B cell (primary cell): ENCODE measurements at regions not wholly inside any gene's neighbourhood (a gene's known extent, or its start where the extent isn't known, plus 50 kb on each side); places are given as distances from the start of the nearest gene placed in this dataset.

Source experiments
- ATAC-seq: fragments of 200-7000 bp; cut with Tn5 transposase; one replicate; pipeline ENCODE4 v1.10.0; 2021; ENCODE audit warnings: low read depth, mild to moderate bottlenecking, moderate number of reproducible peaks, moderate library complexity
- CTCF ChIA-PET: fragments of 350-600 bp; sonication (Branson Sonifier 250); formaldehyde crosslinking; loops from one replicate; lab custom pipeline; 2021; ENCODE audit warnings: antibody characterized with exemption, inconsistent platforms; lab: Charles Lee
- POLR2A ChIA-PET: fragments of 350-600 bp; sonication (Branson Sonifier 250); formaldehyde crosslinking; loops from one replicate; lab custom pipeline; 2021; ENCODE audit warnings: antibody characterized with exemption; lab: Charles Lee
- DNase-seq: peaks from one replicate; pipeline ENCODE4 v3.0.0; 2013
- H2AFZ ChIP-seq: 2 replicates; pipeline ENCODE4 v1.6.1; 2012; ENCODE audit warnings: mild to moderate bottlenecking, low read depth, low read length; ENCODE audit not compliant: insufficient read depth, poor library complexity, severe bottlenecking
- H3K27ac ChIP-seq, 2 donors: 1 replicate in 1 of 2; 2 replicates in 1 of 2; pipeline ENCODE4 v1.5.1; 2012 to 2013; ENCODE audit warnings: low read length in 2 of 2, mild to moderate bottlenecking in 2 of 2, moderate library complexity in 1 of 2
- H3K27me3 ChIP-seq, 4 experiments: fragments of 200-600 bp in 1 of 4; sonication (generic) in 1 of 4; replicated peaks in 1 of 4; 1 replicate in 2 of 4; 2 replicates in 2 of 4; pipeline versions ENCODE4 v1.6.1 to v1.7.0; 2013 to 2016; ENCODE audit warnings: low read length in 3 of 4, mild to moderate bottlenecking in 2 of 4, mixed read lengths in 1 of 4, moderate library complexity in 1 of 4; ENCODE audit not compliant: insufficient read depth in 4 of 4, control insufficient read depth in 3 of 4; ENCODE audit errors: control extremely low read depth in 1 of 4
- H3K36me3 ChIP-seq, 2 experiments: replicated peaks in 1 of 2; 1 replicate in 1 of 2; 2 replicates in 1 of 2; pipeline versions ENCODE4 v1.6.1 to v1.7.1; 2013; ENCODE audit warnings: low read length in 1 of 2; ENCODE audit not compliant: insufficient read depth in 2 of 2, control insufficient read depth in 1 of 2; ENCODE audit errors: control extremely low read depth in 1 of 2, extremely low read depth in 1 of 2
- H3K4me1 ChIP-seq, 2 donors: fragments of 200-600 bp in 1 of 2; sonication (generic) in 1 of 2; 1 replicate in 1 of 2; 2 replicates in 1 of 2; pipeline versions ENCODE4 v1.5.1 to v1.6.1; 2013 to 2017; ENCODE audit warnings: low read length in 2 of 2; ENCODE audit not compliant: control insufficient read depth in 2 of 2, insufficient read depth in 2 of 2
- H3K4me2 ChIP-seq: replicated peaks from 2 replicates; pipeline ENCODE3; 2012; ENCODE audit warnings: mild to moderate bottlenecking, low read depth, low read length; ENCODE audit not compliant: poor library complexity, severe bottlenecking
- H3K4me3 ChIP-seq, 5 experiments: fragments of 200-600 bp in 1 of 5; sonication (generic) in 1 of 5; 1 replicate in 3 of 5; 2 replicates in 2 of 5; pipeline versions ENCODE4 v1.5.1 to v1.7.0; 2011 to 2016; ENCODE audit warnings: low read length in 4 of 5, mild to moderate bottlenecking in 4 of 5, low read depth in 2 of 5, control low read depth in 1 of 5, moderate library complexity in 1 of 5; ENCODE audit not compliant: insufficient read depth in 1 of 5; ENCODE audit errors: control extremely low read depth in 1 of 5, extremely low read depth in 1 of 5
- H3K79me2 ChIP-seq: fragments of 200-600 bp; sonication (generic); one replicate; pipeline ENCODE4 v1.6.0; 2016; ENCODE audit warnings: low read length; ENCODE audit not compliant: control insufficient read depth, insufficient read depth
- H3K9ac ChIP-seq: fragments of 200-600 bp; sonication (generic); 2 replicates; pipeline ENCODE4 v1.6.1; 2017; ENCODE audit warnings: mild to moderate bottlenecking, low read length, moderate library complexity
- H3K9me3 ChIP-seq, 3 donors: one replicate each; pipeline versions ENCODE4 v1.6.1 to v1.7.1; 2013; ENCODE audit warnings: low read length in 2 of 3; ENCODE audit not compliant: control insufficient read depth in 2 of 3, insufficient read depth in 1 of 3; ENCODE audit errors: control extremely low read depth in 1 of 3
- H4K20me1 ChIP-seq: 2 replicates; pipeline ENCODE4 v1.6.0; 2012; ENCODE audit warnings: mild to moderate bottlenecking, low read length; ENCODE audit not compliant: insufficient read depth, control insufficient read depth, poor library complexity, severe bottlenecking
- H3K27ac Mint-ChIP-seq: one replicate; pipeline ENCODE4 v1.8.0; 2021; ENCODE audit warnings: mixed read lengths
- H3K27me3 Mint-ChIP-seq: one replicate; pipeline ENCODE4 v1.8.0; 2021; ENCODE audit warnings: mixed read lengths
- H3K4me1 Mint-ChIP-seq: one replicate; pipeline ENCODE4 v1.8.0; 2021; ENCODE audit warnings: mixed read lengths
- H3K4me3 Mint-ChIP-seq: one replicate; pipeline ENCODE4 v1.8.0; 2021; ENCODE audit warnings: mixed read lengths
- H3K9me3 Mint-ChIP-seq: one replicate; pipeline ENCODE4 v1.8.0; 2022; ENCODE audit warnings: mixed read lengths; ENCODE audit not compliant: insufficient read depth
- CTCF ChIP-seq: fragments of 200-600 bp; IDR thresholded peaks from one replicate; pipeline ENCODE4 v1.8.0; 2022; ENCODE audit warnings: antibody characterized with exemption, mild to moderate bottlenecking
- EZH2 ChIP-seq: IDR thresholded peaks from 2 replicates; pipeline ENCODE4 v1.6.1; 2012; ENCODE audit warnings: borderline replicate concordance, low read depth, mild to moderate bottlenecking, moderate library complexity, low read length; ENCODE audit not compliant: insufficient read depth, poor library complexity, severe bottlenecking
- WGBS: methylation state at CpG from one replicate; pipeline ENCODE4 v1.1.5; 2013; ENCODE audit warnings: missing lambda C conversion rate; ENCODE audit not compliant: insufficient coverage; 5-methylcytosine and 5-hydroxymethylcytosine counted together
- intact Hi-C: fragments of 100-400 bp; cut with micrococcal nuclease; formaldehyde crosslinking; loops from one replicate; pipeline ENCODE4 v1.10.0; 2022

- Histone ChIP-seq H3K9me3 (no peaks in the 10 kb centered on the region), H3K36me3 (no peaks in the 10 kb centered on the region), H3K79me2 (no peaks in the 10 kb centered on the region), H3K27me3 (peaks cover 0 to 4% (median 0%) of the 10 kb centered on the region in 4 experiments), H3K4me3 (no peak overlapping the region), H4K20me1 (no peaks in the 10 kb centered on the region), H3K4me1 (no peaks in the 10 kb centered on the region), H2AFZ (no peak overlapping the region), H3K4me2 (no peak overlapping the region), H3K9ac (no peak overlapping the region), H3K27ac (no peak overlapping the region)
- Mint-ChIP-seq H3K27ac (no peak overlapping the region), H3K4me1 (no peaks in the 10 kb centered on the region), H3K4me3 (no peak overlapping the region), H3K27me3 (peaks cover 26% of the 10 kb centered on the region), H3K9me3 (no peaks in the 10 kb centered on the region)
- DNase-seq = no peak
- 47% methylated on average over 7 of the region's 10 CpGs for WGBS
- TF ChIP-seq EZH2 (no peak), CTCF (no peak)
- no peak for ATAC-seq
- ChIA-PET POLR2A (interaction anchor here (0.5 kb wide), 1 partner anchor 498 kb away, joined by 3 read pairs; no protein-coding TSS in a partner anchor), CTCF (no interaction called here)
- intact Hi-C loops = no loop called here
Observed at GRCh38 chr21:35563885-35564451, 496.4 kb downstream of the SETD4 start.

GRCh38 chr21:35562876-35563275 is 497.4 kb downstream of the SETD4 start:
- TF ChIP-seq EZH2 (no peak), CTCF (no peak)
- Histone ChIP-seq H2AFZ (no peak overlapping the region), H3K27ac (no peak overlapping the region), H3K27me3 (peaks cover 0 to 4% (median 0%) of the 10 kb centered on the region in 4 experiments), H3K4me3 (no peak overlapping the region), H3K4me2 (no peak overlapping the region), H3K79me2 (no peaks in the 10 kb centered on the region), H3K9ac (no peak overlapping the region), H3K4me1 (no peaks in the 10 kb centered on the region), H3K36me3 (no peaks in the 10 kb centered on the region), H3K9me3 (no peaks in the 10 kb centered on the region), H4K20me1 (no peaks in the 10 kb centered on the region)
- WGBS = no CpG with 5 or more reads among the region's 5 CpGs
- POLR2A ChIA-PET = no interaction called here
- intact Hi-C loops = no loop called here
- CTCF ChIA-PET = no interaction called here
- DNase-seq = no peak
- ATAC-seq = no peak
- H3K27me3 Mint-ChIP-seq = peaks cover 26% of the 10 kb centered on the region
- no peak overlapping the region for H3K4me3 Mint-ChIP-seq
- H3K27ac Mint-ChIP-seq = no peak overlapping the region
- H3K9me3 Mint-ChIP-seq = no peaks in the 10 kb centered on the region
- no peaks in the 10 kb centered on the region for H3K4me1 Mint-ChIP-seq
